ENCODE measurements at regions not wholly inside any gene's neighbourhood (a gene's known extent, or its start where the extent isn't known, plus 50 kb on each side); places are given as distances from the start of the nearest gene placed in this dataset.

DNA sequence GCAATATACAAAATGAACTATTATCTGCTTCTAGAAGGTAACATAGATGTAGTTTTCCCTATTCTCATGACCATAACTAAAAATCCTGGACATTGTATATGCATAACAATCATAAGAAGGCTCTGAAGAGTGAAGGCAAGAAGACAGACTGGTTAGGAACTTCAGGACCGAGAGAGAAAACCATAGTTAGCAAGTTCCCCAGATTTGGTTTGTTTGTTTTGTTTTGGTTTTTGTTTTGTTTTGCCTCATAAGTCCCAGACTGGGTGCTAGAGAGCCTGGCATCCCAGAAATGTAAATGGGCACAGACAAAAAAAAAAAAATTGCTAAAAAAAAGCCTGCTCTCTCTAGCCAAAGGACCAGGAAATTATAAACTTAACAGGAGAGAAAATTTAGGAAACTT, 192.2 kb upstream of the FBXO11 start:
- no peaks in the 10 kb centered on the region for H3K27me3 ChIP-seq (ENCODE audit: control insufficient read depth, insufficient read depth, low read length)
- H3K4me3 ChIP-seq (ENCODE audit: low read length) = no peak overlapping the region
- H3K27ac ChIP-seq (ENCODE audit: low read length) = no peak overlapping the region
- no peaks in the 10 kb centered on the region for H3K4me1 ChIP-seq (ENCODE audit: control insufficient read depth, insufficient read depth, low read length)
- H3K36me3 ChIP-seq (ENCODE audit: control insufficient read depth, insufficient read depth, low read length) = no peaks in the 10 kb centered on the region
- WGBS (ENCODE audit: insufficient coverage, low lambda C conversion rate) = no CpG with 5 or more reads among the region's 1 CpG
- DNase-seq = no peak
- H3K9me3 ChIP-seq (ENCODE audit: control insufficient read depth, low read depth, low read length) = peaks cover 2% of the 10 kb centered on the region

DNA sequence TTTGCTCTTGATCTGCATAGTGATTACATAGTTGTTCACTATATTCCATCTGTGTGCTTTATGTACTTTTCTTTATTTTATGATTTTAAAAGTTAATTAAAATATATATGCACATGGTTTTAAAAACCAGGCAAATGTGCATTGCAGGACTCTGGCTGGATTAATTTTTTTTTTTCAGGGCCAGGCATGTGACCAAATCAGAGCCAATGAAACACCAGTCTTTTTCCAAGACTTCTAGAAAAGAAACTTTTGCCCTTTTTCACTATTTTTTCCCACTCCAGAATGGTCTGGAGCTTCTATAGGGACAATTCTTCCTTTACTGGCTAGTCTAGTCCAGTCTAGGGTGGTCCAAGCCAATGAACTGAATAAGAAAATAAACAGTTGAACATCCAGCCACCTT, 198.1 kb upstream of the FBXO11 start:
- Histone ChIP-seq H3K9me3 (ENCODE audit: control insufficient read depth, low read depth, low read length) (peaks cover 2% of the 10 kb centered on the region), H3K36me3 (ENCODE audit: control insufficient read depth, insufficient read depth, low read length) (no peaks in the 10 kb centered on the region), H3K27me3 (ENCODE audit: control insufficient read depth, insufficient read depth, low read length) (no peaks in the 10 kb centered on the region), H3K4me1 (ENCODE audit: control insufficient read depth, insufficient read depth, low read length) (peaks cover 5% of the 10 kb centered on the region), H3K4me3 (ENCODE audit: low read length) (no peak overlapping the region), H3K27ac (ENCODE audit: low read length) (no peak overlapping the region)
- no peak for DNase-seq

DNA sequence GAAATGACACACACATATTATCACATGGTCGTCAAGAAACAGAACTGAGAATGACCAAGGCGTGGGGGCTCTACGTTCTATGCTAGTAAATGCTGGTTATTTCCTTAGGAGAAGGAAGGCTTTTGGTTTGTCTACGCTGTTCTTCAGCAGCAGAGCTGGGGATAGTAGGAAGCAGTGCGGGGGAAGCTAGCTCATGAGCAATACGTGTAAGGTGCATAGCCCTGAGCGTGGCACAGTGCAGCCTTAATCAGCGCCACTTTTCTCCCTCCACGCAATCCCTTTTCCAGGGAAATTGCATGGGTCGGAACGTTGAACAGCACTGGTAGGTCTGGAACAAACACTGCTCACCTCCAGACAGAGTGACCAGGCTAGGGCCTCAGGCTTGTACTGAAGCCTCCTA, 199.6 kb upstream of the FBXO11 start:
- Histone ChIP-seq H3K27ac (ENCODE audit: low read length) (no peak overlapping the region), H3K27me3 (ENCODE audit: control insufficient read depth, insufficient read depth, low read length) (no peaks in the 10 kb centered on the region), H3K36me3 (ENCODE audit: control insufficient read depth, insufficient read depth, low read length) (no peaks in the 10 kb centered on the region), H3K4me1 (ENCODE audit: control insufficient read depth, insufficient read depth, low read length) (peaks cover 14% of the 10 kb centered on the region), H3K9me3 (ENCODE audit: control insufficient read depth, low read depth, low read length) (no peaks in the 10 kb centered on the region), H3K4me3 (ENCODE audit: low read length) (no peak overlapping the region)
- WGBS (ENCODE audit: insufficient coverage, low lambda C conversion rate) = no CpG with 5 or more reads among the region's 11 CpGs
- no peak for DNase-seq

DNA sequence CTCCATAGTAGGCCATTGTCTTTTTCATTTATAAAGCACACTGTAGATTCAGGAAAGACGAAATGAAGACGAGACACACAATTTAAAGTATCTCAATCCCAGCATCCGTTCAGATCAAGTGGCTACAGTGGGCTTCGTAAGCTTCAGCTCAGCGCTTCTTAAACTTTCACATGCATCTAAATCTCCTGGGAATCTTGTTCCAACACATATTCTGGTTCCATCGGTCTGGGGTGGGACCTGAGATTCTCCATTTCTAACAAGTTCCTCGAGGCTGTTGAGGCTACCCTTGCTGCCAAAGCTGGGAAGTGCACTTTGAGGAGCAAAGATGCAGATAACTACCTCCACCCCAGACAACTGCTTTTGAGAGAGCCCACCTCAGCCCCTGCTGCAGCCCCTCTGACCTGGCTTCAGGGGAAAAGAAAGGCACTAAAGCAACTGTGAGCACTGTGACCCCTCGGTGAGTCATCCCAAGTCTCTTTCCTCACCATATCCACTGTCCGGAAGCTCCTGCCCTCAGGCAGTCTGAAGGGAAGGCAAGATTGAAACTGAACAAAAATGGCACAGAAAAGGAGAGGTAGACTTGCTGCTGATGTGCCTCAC, 201.1 kb upstream of the FBXO11 start:
- H3K27me3 ChIP-seq (ENCODE audit: control insufficient read depth, insufficient read depth, low read length) = no peaks in the 10 kb centered on the region
- 76% methylated on average over 3 of the region's 9 CpGs for WGBS (ENCODE audit: insufficient coverage, low lambda C conversion rate)
- no peaks in the 10 kb centered on the region for H3K36me3 ChIP-seq (ENCODE audit: control insufficient read depth, insufficient read depth, low read length)
- H3K4me3 ChIP-seq (ENCODE audit: low read length) = no peak overlapping the region
- no peak overlapping the region for H3K27ac ChIP-seq (ENCODE audit: low read length)
- no peaks in the 10 kb centered on the region for H3K9me3 ChIP-seq (ENCODE audit: control insufficient read depth, low read depth, low read length)
- DNase-seq = no peak
- peaks cover 21% of the 10 kb centered on the region for H3K4me1 ChIP-seq (ENCODE audit: control insufficient read depth, insufficient read depth, low read length)

DNA sequence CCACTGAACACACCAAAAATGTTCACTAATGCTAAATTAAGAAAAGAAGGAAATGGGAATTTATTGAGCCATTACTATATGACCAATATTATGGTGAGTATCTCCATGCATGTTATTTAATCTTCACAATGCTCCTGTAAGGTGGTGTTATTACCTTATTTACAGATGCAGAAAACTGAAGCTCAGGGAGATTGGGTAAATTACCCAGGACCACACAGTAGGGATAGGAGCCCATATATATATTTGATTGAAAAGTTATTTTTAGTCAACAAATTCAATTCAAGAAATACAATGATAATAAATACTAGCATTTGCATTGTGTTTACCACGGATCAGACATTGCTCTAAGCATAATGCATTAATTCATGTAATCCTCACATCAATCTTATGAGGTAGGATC, 202.2 kb upstream of the FBXO11 start:
- H3K9me3 ChIP-seq (ENCODE audit: control insufficient read depth, low read depth, low read length) = no peaks in the 10 kb centered on the region
- H3K36me3 ChIP-seq (ENCODE audit: control insufficient read depth, insufficient read depth, low read length) = no peaks in the 10 kb centered on the region
- peaks cover 28% of the 10 kb centered on the region for H3K4me1 ChIP-seq (ENCODE audit: control insufficient read depth, insufficient read depth, low read length)
- H3K27ac ChIP-seq (ENCODE audit: low read length) = no peak overlapping the region
- no peak for DNase-seq
- no peaks in the 10 kb centered on the region for H3K27me3 ChIP-seq (ENCODE audit: control insufficient read depth, insufficient read depth, low read length)
- H3K4me3 ChIP-seq (ENCODE audit: low read length) = no peak overlapping the region
- no CpG with 5 or more reads among the region's 1 CpG for WGBS (ENCODE audit: insufficient coverage, low lambda C conversion rate)

DNA sequence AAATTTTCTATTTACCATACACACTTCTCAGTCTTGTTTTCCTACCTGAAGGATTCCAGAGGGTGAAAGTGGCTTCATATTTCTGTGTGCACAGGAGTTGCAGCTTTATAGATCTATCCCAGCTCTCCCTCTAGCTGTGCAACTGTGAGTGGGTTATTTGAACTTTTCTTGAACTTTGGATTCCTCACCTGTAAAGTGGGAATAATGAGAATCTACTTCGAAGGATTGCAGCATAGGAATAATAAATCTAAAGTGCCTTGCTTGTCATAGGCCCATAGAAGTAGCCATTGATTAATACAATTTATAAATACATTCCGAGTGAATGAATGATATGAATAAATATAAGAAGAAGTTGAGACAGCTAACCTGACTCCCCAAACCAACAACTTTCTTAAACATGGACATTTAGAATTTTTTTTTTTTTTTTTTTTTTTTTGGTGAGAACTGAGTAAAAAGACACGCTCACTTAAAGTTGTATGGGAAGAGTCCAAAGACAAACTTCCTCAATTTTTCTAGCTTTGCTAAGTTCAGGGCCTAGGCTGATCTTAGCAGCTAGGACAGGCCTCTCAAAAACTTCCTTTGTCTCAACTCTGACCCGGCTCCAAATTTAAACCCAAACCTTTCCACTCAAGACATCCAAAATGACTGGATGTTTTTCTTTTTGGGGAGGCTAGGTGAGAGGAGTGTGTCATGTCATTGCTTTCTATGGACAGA, 203.3 kb upstream of the FBXO11 start:
- no peaks in the 10 kb centered on the region for H3K27me3 ChIP-seq (ENCODE audit: control insufficient read depth, insufficient read depth, low read length)
- WGBS (ENCODE audit: insufficient coverage, low lambda C conversion rate) = 20% methylated on average over 1 of the region's 4 CpGs
- H3K9me3 ChIP-seq (ENCODE audit: control insufficient read depth, low read depth, low read length) = no peaks in the 10 kb centered on the region
- H3K36me3 ChIP-seq (ENCODE audit: control insufficient read depth, insufficient read depth, low read length) = no peaks in the 10 kb centered on the region
- peaks cover 37% of the 10 kb centered on the region for H3K4me1 ChIP-seq (ENCODE audit: control insufficient read depth, insufficient read depth, low read length)
- DNase-seq = peak in 1 of 2 donors; percentile 24
- H3K27ac ChIP-seq (ENCODE audit: low read length) = no peak overlapping the region
- no peak overlapping the region for H3K4me3 ChIP-seq (ENCODE audit: low read length)

DNA sequence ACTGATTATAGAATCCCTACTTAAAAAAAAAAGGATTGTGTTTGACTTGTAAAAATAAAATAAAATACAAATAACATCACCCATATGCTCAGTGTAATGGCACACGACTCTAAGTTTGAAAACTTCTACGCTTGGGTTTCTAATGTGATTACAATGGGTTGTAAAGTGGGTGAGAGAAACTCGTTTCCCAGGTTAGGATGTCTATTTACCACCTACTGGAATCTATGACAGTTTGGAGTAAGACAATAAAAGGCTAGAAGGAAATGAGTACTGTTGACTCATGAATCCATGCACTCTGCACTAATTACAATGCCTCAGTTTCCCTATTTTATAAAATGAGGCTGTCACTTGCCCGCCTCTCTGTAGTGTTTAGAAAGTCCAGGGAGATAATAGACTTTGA, 204.0 kb upstream of the FOXN2 start:
- H3K9me3 ChIP-seq (ENCODE audit: control insufficient read depth, low read depth, low read length) = no peaks in the 10 kb centered on the region
- no peaks in the 10 kb centered on the region for H3K27me3 ChIP-seq (ENCODE audit: control insufficient read depth, insufficient read depth, low read length)
- peak in 1 of 2 donors; percentile 46 for DNase-seq
- no peak overlapping the region for H3K4me3 ChIP-seq (ENCODE audit: low read length)
- no peak overlapping the region for H3K27ac ChIP-seq (ENCODE audit: low read length)
- 58% methylated on average over 2 of the region's 4 CpGs for WGBS (ENCODE audit: insufficient coverage, low lambda C conversion rate)
- H3K4me1 ChIP-seq (ENCODE audit: control insufficient read depth, insufficient read depth, low read length) = peaks cover 45% of the 10 kb centered on the region
- H3K36me3 ChIP-seq (ENCODE audit: control insufficient read depth, insufficient read depth, low read length) = no peaks in the 10 kb centered on the region

DNA sequence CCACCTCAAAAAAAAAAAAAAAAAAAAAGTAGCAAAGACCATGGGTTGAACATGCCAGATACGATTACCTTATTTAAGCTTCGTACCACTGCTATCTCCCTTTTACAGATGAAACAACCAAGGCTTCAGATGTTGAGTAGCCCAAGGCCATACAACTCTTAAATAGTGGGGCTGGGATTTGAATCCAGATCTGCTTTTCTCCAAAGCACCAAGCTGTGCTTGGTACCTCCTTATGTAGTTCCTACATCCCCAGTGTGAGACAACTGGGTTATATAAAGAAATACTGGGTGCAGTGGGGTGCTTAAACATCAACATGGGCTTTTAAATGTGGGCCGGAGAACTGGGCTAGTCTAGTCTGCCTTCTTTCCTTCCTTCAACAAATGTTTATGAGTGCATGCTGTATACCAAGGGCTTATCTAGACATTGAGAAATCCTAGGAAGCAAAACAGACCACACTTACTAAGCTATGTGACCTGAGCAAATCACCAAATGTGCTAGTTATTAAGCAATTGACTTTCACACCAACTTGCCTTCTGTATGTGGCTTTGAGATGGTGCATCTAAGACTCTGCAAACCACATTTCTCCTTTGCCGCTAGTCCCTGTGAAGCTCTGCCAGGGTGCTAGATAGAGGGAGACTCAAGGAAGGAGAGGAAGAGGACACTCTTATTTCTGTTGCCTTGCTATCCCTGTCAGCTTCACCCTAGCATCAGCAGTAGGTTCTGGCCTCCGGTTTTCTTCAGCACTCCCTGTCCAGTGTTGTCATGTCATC, 201.4 kb upstream of the FOXN2 start:
- peak; percentile 67 to 83 for DNase-seq
- H3K4me3 ChIP-seq (ENCODE audit: low read length) = no peak overlapping the region
- peaks cover 40% of the 10 kb centered on the region for H3K4me1 ChIP-seq (ENCODE audit: control insufficient read depth, insufficient read depth, low read length)
- peak overlapping the region; percentile 92 for H3K27ac ChIP-seq (ENCODE audit: low read length)
- H3K36me3 ChIP-seq (ENCODE audit: control insufficient read depth, insufficient read depth, low read length) = no peaks in the 10 kb centered on the region
- no peaks in the 10 kb centered on the region for H3K9me3 ChIP-seq (ENCODE audit: control insufficient read depth, low read depth, low read length)
- no peaks in the 10 kb centered on the region for H3K27me3 ChIP-seq (ENCODE audit: control insufficient read depth, insufficient read depth, low read length)
- no CpG with 5 or more reads among the region's 5 CpGs for WGBS (ENCODE audit: insufficient coverage, low lambda C conversion rate)

DNA sequence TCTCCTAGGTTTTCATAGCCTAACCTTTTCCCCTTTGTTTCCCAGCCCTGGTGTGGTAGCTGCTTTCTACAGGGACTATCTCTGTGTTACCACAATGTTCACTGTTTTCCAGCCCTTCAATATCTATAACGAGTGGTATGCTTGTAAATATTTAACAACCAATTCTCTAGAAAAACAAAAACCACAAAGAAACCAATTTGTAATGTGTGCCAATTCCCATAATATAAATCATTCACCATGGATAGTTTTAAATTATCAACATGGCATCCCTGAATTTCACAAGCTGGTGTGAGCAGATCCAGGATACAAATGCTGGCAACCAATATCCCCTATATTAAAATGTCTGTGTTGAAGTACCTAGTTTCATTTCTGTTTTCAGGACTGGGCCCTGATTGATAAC, 200.7 kb upstream of the FOXN2 start:
- no peaks in the 10 kb centered on the region for H3K36me3 ChIP-seq (ENCODE audit: control insufficient read depth, insufficient read depth, low read length)
- DNase-seq = no peak
- no peaks in the 10 kb centered on the region for H3K27me3 ChIP-seq (ENCODE audit: control insufficient read depth, insufficient read depth, low read length)
- no peak overlapping the region for H3K4me3 ChIP-seq (ENCODE audit: low read length)
- H3K27ac ChIP-seq (ENCODE audit: low read length) = peak overlapping the region; percentile 92
- WGBS (ENCODE audit: insufficient coverage, low lambda C conversion rate) = no CpG with 5 or more reads among the region's 1 CpG
- H3K4me1 ChIP-seq (ENCODE audit: control insufficient read depth, insufficient read depth, low read length) = peaks cover 40% of the 10 kb centered on the region
- no peaks in the 10 kb centered on the region for H3K9me3 ChIP-seq (ENCODE audit: control insufficient read depth, low read depth, low read length)

DNA sequence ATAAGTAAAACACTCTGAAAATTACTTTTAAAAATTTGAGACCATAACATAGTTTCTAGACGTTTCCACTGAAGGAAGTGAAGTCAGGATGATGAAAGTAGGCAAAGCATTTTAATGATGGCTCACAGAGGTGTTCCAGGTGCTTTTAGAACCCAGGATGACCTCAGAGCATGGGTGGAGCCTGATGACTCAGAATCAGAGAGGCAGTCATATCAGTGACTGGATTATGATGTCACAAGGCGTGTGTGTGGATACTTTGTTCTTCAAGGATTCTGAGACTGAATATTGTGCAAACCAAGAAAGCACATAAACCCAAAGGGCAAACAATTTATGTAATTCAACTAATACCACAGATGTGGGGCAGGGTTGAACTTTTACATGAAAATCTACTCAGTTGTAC, 200.2 kb upstream of the FOXN2 start:
- H3K4me1 ChIP-seq (ENCODE audit: control insufficient read depth, insufficient read depth, low read length) = peaks cover 40% of the 10 kb centered on the region
- no peaks in the 10 kb centered on the region for H3K36me3 ChIP-seq (ENCODE audit: control insufficient read depth, insufficient read depth, low read length)
- H3K4me3 ChIP-seq (ENCODE audit: low read length) = no peak overlapping the region
- peak overlapping the region; percentile 92 for H3K27ac ChIP-seq (ENCODE audit: low read length)
- no peaks in the 10 kb centered on the region for H3K27me3 ChIP-seq (ENCODE audit: control insufficient read depth, insufficient read depth, low read length)
- DNase-seq = peak; percentile 89 to 96
- no peaks in the 10 kb centered on the region for H3K9me3 ChIP-seq (ENCODE audit: control insufficient read depth, low read depth, low read length)
- no CpG with 5 or more reads among the region's 2 CpGs for WGBS (ENCODE audit: insufficient coverage, low lambda C conversion rate)
